ENCODE measurements at regions not wholly inside any gene's neighbourhood (a gene's known extent, or its start where the extent isn't known, plus 50 kb on each side); places are given as distances from the start of the nearest gene placed in this dataset.

DNA sequence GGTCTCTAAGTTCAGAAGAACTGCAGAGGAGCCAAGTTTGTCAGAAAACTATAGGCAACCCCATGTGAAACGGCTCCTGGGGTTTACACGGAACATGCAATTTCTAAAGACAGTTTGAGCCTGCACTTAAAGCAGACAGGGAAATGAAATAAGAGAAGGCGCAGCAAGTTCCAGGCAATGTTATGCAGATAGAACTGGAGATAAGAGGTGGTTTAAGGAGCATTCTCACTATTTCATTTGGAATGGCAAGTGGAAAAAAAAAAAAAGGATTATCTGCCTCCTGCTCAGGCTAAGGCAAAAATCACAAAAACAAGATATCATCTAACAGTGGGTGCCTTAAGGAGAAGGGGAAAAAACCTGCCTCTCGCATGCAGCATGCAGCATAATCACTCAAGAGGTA, 2252.4 kb downstream of the MAT2B start:
- peaks cover 14% of the 10 kb centered on the region for H3K4me1 Mint-ChIP-seq
- TF ChIP-seq, protein P1, sequence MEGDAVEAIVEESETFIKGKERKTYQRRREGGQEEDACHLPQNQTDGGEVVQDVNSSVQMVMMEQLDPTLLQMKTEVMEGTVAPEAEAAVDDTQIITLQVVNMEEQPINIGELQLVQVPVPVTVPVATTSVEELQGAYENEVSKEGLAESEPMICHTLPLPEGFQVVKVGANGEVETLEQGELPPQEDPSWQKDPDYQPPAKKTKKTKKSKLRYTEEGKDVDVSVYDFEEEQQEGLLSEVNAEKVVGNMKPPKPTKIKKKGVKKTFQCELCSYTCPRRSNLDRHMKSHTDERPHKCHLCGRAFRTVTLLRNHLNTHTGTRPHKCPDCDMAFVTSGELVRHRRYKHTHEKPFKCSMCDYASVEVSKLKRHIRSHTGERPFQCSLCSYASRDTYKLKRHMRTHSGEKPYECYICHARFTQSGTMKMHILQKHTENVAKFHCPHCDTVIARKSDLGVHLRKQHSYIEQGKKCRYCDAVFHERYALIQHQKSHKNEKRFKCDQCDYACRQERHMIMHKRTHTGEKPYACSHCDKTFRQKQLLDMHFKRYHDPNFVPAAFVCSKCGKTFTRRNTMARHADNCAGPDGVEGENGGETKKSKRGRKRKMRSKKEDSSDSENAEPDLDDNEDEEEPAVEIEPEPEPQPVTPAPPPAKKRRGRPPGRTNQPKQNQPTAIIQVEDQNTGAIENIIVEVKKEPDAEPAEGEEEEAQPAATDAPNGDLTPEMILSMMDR (conservative IDR thresholded peaks at IDR 0.05), result no peak
- Histone ChIP-seq H3K4me1 (ENCODE audit: control insufficient read depth, insufficient read depth, low read length) (peaks cover 7% of the 10 kb centered on the region), H3K9me3 (ENCODE audit: control insufficient read depth, low read length) (no peaks in the 10 kb centered on the region), H3K36me3 (ENCODE audit: control insufficient read depth, insufficient read depth, low read length) (no peaks in the 10 kb centered on the region), H3K27ac (ENCODE audit: low read depth, low read length) (no peak overlapping the region), H3K27me3 (ENCODE audit: control insufficient read depth, insufficient read depth, low read length, poor library complexity, severe bottlenecking) (no peaks in the 10 kb centered on the region), H3K9ac (ENCODE audit: extremely low read depth, low read length, poor library complexity, severe bottlenecking) (no peak overlapping the region), H3K4me3 (ENCODE audit: low read length) (no peak overlapping the region)
- no peak overlapping the region for H3K4me3 Mint-ChIP-seq
- no peaks in the 10 kb centered on the region for H3K36me3 Mint-ChIP-seq (ENCODE audit: low read depth)
- no peak for DNase-seq
- H3K9me3 Mint-ChIP-seq, result no peaks in the 10 kb centered on the region
- WGBS, 2 experiments (ENCODE audit: insufficient coverage in 1 of 2, insufficient read length in 1 of 2), result 65 to 73% methylated on average over 2 to 3 of the region's 4 CpGs
- H3K27ac Mint-ChIP-seq, result peak overlapping the region; percentile 2
- no peaks in the 10 kb centered on the region for H3K27me3 Mint-ChIP-seq (ENCODE audit: insufficient read depth)

DNA sequence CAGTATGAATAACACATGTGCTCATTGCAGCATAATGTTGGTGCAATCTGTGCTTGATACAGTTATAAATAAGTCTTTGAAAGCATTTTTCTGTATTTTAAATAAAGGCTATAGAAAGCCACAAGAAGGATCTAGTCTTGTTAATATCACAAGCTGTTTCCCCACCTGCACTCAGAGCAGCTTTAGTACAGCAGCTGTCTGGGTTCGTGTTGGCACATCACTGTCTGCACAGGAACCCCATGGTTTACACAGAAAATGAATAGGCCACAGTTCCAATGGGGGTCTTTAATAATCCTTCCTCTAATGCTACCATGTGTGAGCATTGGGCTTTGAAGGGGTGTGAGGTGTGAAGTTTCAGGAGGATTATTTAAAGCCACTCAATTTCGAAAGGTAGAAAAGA, 2269.7 kb downstream of the MAT2B start:
- no peak overlapping the region for H3K27ac ChIP-seq (ENCODE audit: low read depth, low read length)
- DNase-seq, result no peak
- Mint-ChIP-seq H3K4me1 (peaks cover 4% of the 10 kb centered on the region), H3K27ac (no peak overlapping the region), H3K9me3 (no peaks in the 10 kb centered on the region), H3K27me3 (ENCODE audit: insufficient read depth) (no peaks in the 10 kb centered on the region), H3K36me3 (ENCODE audit: low read depth) (no peaks in the 10 kb centered on the region), H3K4me3 (no peak overlapping the region)
- no peaks in the 10 kb centered on the region for H3K36me3 ChIP-seq (ENCODE audit: control insufficient read depth, insufficient read depth, low read length)
- no peaks in the 10 kb centered on the region for H3K27me3 ChIP-seq (ENCODE audit: control insufficient read depth, insufficient read depth, low read length, poor library complexity, severe bottlenecking)
- H3K9ac ChIP-seq (ENCODE audit: extremely low read depth, low read length, poor library complexity, severe bottlenecking), result no peak overlapping the region
- no peaks in the 10 kb centered on the region for H3K9me3 ChIP-seq (ENCODE audit: control insufficient read depth, low read length)
- TF ChIP-seq, protein P1 (conservative IDR thresholded peaks at IDR 0.05), result no peak
- 76 to 80% methylated on average over 2 of the region's 2 CpGs for WGBS, 2 experiments (ENCODE audit: insufficient coverage in 1 of 2, insufficient read length in 1 of 2)
- H3K4me1 ChIP-seq (ENCODE audit: control insufficient read depth, insufficient read depth, low read length), result no peaks in the 10 kb centered on the region
- no peak overlapping the region for H3K4me3 ChIP-seq (ENCODE audit: low read length)

DNA sequence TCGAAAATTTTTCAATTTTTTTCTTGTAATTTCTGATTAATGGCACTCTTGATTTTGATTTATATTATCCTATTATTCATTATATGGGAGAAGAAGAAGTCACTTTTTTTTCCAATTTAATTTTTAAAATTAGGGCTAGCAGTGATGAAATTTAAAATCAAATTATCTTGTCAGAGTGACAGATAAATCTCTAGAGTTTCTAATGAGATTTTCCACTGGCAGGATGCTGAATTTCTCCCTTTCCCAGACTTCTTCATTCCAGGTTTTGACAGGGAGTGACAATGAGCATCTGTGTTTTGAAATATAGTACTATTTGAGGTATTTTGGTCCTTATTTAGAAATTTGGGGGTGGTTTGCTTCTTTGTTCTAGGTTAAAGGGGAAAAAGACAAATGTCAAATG, 2274.1 kb downstream of the MAT2B start:
- Histone ChIP-seq H3K4me3 (ENCODE audit: low read length) (no peak overlapping the region), H3K4me1 (ENCODE audit: control insufficient read depth, insufficient read depth, low read length) (no peaks in the 10 kb centered on the region), H3K27ac (ENCODE audit: low read depth, low read length) (no peak overlapping the region), H3K27me3 (ENCODE audit: control insufficient read depth, insufficient read depth, low read length, poor library complexity, severe bottlenecking) (no peaks in the 10 kb centered on the region), H3K9me3 (ENCODE audit: control insufficient read depth, low read length) (no peaks in the 10 kb centered on the region), H3K36me3 (ENCODE audit: control insufficient read depth, insufficient read depth, low read length) (no peaks in the 10 kb centered on the region), H3K9ac (ENCODE audit: extremely low read depth, low read length, poor library complexity, severe bottlenecking) (no peak overlapping the region)
- Mint-ChIP-seq H3K4me3 (no peak overlapping the region), H3K4me1 (peaks cover 4% of the 10 kb centered on the region), H3K9me3 (no peaks in the 10 kb centered on the region), H3K36me3 (ENCODE audit: low read depth) (no peaks in the 10 kb centered on the region), H3K27ac (no peak overlapping the region), H3K27me3 (ENCODE audit: insufficient read depth) (no peaks in the 10 kb centered on the region)
- TF ChIP-seq, protein P1 (conservative IDR thresholded peaks at IDR 0.05), result no peak
- DNase-seq, result no peak
- WGBS, 2 experiments (ENCODE audit: insufficient coverage in 1 of 2, insufficient read length in 1 of 2), result no CpG with 5 or more reads among the region's 1 CpG

Measured in endodermal cell (in vitro differentiated cells).